ENCODE measurements at regions not wholly inside any gene's neighbourhood (a gene's known extent, or its start where the extent isn't known, plus 50 kb on each side); places are given as distances from the start of the nearest gene placed in this dataset.

GRCh38 chr7:106418526-106418925 lies 133.7 kb upstream of the NAMPT start:
- DNase-seq, result no peak
- intact Hi-C loops (cut with DNase I), result no loop called here
- no peak for ATAC-seq (ENCODE audit: poor library complexity)

- intact Hi-C loops (cut with DNase I), result no loop called here
- DNase-seq (no peak), ATAC-seq (ENCODE audit: poor library complexity) (peak; percentile 55)
Observed at GRCh38 chr7:106418094-106418493, 133.3 kb upstream of the NAMPT start.

DNA sequence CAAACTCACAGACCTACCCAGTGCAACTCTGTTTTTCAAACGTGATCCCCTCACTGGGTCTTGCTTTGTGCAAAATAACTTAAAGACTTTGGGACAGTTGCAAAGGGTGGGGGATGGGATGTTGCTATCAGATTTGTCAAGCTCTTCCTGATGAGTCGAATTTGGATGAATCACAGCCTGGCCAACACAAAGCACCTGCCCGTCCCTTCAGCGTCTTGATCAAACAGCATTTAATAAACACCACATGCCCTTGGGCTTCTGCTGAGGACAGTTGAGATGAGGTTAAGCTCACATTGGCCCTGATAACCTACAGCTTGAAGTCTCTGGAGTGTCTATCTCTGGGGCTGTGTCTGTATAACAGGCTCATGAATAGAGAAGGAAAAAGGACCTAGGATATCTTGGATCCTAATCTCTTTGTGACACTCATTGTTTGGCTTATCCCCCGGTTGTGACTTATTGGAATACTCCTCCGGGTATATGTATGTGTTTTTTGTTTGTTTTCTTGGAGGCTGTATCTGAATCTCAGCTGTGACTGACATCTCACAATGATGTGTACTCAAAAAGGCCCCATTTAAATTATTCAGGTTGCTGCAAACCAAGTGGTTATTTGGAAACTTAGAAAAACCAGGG lies 132.6 kb upstream of the NAMPT start:
- intact Hi-C loops (cut with DNase I), result no loop called here
- no peak for ATAC-seq (ENCODE audit: poor library complexity)
- DNase-seq, result no peak

DNA sequence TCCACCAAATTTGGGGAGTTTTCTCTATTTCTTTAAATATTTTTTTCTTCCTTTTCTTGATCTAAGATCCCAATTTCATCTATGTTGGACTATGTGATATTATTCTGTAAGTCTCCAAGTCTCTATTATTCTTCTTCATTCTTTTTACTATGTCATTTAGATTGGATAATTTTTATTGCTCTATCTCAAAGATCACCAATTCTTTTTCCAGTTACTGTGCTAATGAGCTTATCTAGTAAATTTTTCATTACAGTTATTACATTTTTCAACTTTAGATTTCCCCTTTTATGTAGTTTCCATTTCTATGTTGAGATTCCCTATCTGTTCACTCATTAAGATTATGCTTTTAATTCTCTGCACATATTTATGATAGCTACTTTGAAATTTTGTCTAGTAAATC lies 131.6 kb upstream of the NAMPT start:
- ATAC-seq (ENCODE audit: poor library complexity), result no peak
- DNase-seq, result no peak
- intact Hi-C loops (cut with DNase I), result no loop called here

- ATAC-seq (ENCODE audit: poor library complexity) (no peak), DNase-seq (no peak)
- intact Hi-C loops (cut with DNase I), result no loop called here
Observed at GRCh38 chr7:106415433-106415832, 130.7 kb upstream of the NAMPT start.

GRCh38 chr7:106413446-106413845 lies 128.7 kb upstream of the NAMPT start:
- intact Hi-C loops (cut with DNase I), result no loop called here
- DNase-seq (no peak), ATAC-seq (ENCODE audit: poor library complexity) (no peak)

- DNase-seq (no peak), ATAC-seq (ENCODE audit: poor library complexity) (no peak)
- intact Hi-C loops (cut with DNase I), result no loop called here
Observed at GRCh38 chr7:106405697-106406141, 120.9 kb upstream of the NAMPT start.

GRCh38 chr7:106402898-106403297 lies 118.1 kb upstream of the NAMPT start:
- no peak for DNase-seq
- intact Hi-C loops (cut with DNase I), result no loop called here
- no peak for ATAC-seq (ENCODE audit: poor library complexity)

- intact Hi-C loops (cut with DNase I), result no loop called here
- DNase-seq (no peak), ATAC-seq (ENCODE audit: poor library complexity) (no peak)
Observed at GRCh38 chr7:106400923-106401322, 116.1 kb upstream of the NAMPT start.

- no peak for ATAC-seq (ENCODE audit: poor library complexity)
- DNase-seq, result no peak
- intact Hi-C loops (cut with DNase I), result no loop called here
Observed at GRCh38 chr7:106398786-106399185, 114.0 kb upstream of the NAMPT start.

GRCh38 chr7:106397994-106398393 lies 113.2 kb upstream of the NAMPT start:
- DNase-seq (no peak), ATAC-seq (ENCODE audit: poor library complexity) (no peak)
- intact Hi-C loops (cut with DNase I), result no loop called here

DNA sequence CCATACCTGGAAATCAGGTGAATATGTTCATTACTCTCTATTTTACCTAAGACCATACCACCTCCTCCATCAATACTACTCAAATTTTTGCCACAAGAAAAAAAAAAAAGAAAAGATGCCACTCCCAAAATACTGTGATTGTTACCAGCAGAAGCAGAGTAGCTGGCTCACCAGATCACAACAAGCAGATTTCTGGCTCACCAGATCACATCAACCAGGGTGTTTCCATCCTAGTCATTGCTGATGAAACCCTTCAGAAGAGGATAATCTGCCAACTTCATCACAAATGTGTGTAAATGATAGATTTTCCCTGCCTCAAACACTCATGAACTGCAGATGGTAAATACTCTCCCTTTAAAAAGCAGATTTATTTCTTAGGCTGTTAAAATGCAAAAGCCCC lies 109.7 kb upstream of the NAMPT start:
- ATAC-seq (ENCODE audit: poor library complexity) (no peak), DNase-seq (no peak)
- intact Hi-C loops (cut with DNase I), result no loop called here

- intact Hi-C loops (cut with DNase I), result no loop called here
- no peak for ATAC-seq (ENCODE audit: poor library complexity)
- no peak for DNase-seq
Observed at GRCh38 chr7:106393564-106394251, 108.9 kb upstream of the NAMPT start.

- no peak for ATAC-seq (ENCODE audit: poor library complexity)
- no peak for DNase-seq
- intact Hi-C loops (cut with DNase I), result no loop called here
Observed at GRCh38 chr7:106392590-106392989, 107.8 kb upstream of the NAMPT start.

DNA sequence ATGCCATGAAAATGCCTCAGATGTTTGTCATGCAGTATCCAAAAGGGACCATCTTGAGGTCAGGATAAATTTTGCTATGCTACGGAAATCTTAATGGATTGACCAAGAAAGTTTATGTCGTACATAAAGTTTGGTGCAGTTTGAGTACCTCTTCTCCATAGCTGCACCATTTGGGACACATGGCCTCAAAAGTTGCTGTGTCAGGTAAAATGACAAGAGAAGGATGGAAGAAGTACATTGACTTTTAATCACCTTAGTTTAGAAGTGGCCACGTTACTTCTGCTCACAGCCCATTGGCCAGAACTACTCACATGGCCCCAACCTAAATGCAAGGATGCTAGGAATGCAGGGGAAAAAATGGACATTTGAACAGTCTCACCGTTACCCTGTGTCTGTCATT lies 107.4 kb upstream of the NAMPT start:
- intact Hi-C loops (cut with DNase I), result no loop called here
- DNase-seq (no peak), ATAC-seq (ENCODE audit: poor library complexity) (no peak)

DNA sequence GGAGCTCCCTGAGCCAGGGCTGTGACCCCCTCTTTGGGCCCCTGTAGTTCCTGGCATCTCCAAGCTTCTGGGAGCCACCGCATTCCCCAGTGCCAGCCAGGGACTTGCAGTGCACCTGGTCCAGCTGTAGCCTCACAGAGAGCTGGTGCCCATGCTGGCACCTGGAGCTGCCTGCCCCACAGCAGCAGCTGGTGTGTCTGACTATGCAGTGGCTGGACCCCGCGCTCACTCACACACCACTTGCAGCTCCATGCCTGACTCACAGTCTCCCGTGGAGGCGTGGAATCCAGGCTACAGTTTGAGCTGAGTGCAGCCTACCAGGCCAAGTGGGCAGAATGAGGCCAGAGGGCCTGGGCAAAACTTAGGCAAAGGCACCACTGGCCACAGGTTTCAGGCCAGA lies 102.2 kb upstream of the NAMPT start:
- DNase-seq, result no peak
- ATAC-seq (ENCODE audit: poor library complexity), result no peak
- intact Hi-C loops (cut with DNase I), result no loop called here

GRCh38 chr7:106384373-106384772 lies 99.6 kb upstream of the NAMPT start:
- intact Hi-C loops (cut with DNase I), result no loop called here
- no peak for DNase-seq
- ATAC-seq (ENCODE audit: poor library complexity), result no peak

- intact Hi-C loops (cut with DNase I), result no loop called here
- no peak for DNase-seq
- peak; percentile 31 for ATAC-seq (ENCODE audit: poor library complexity)
Observed at GRCh38 chr7:106382929-106383328, 98.1 kb upstream of the NAMPT start.

GRCh38 chr7:106382129-106382528 lies 97.3 kb upstream of the NAMPT start:
- DNase-seq (no peak), ATAC-seq (ENCODE audit: poor library complexity) (no peak)
- intact Hi-C loops (cut with DNase I), result no loop called here

DNA sequence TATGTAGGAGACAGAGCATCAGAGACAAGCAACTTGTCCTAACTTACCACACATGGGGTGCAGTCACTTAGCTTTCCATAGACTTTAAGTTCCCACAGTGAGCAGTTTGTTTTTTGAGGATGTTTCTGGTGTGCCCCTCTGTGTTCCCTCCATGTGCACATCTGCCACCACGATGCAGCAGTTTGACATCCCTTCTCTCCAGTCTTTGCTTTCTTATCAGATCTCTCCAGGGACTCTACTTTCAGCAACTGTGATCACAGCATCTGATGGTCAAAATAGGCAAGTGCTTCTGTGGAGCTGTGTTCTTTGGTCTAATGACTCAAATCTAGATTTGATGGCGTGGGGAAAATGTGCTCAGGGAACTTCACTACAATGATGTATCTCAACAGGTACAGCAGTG lies 96.5 kb upstream of the NAMPT start:
- ATAC-seq (ENCODE audit: poor library complexity) (no peak), DNase-seq (no peak)
- intact Hi-C loops (cut with DNase I), result no loop called here

Data from Right ventricle myocardium superior (tissue), 1 donor.